COLO829 (cell line): ENCODE measurements at regions not wholly inside any gene's neighbourhood (a gene's known extent, or its start where the extent isn't known, plus 50 kb on each side); places are given as distances from the start of the nearest gene placed in this dataset.

Experiments used
- DNase-seq: peaks from one replicate; pipeline ENCODE4 v3.0.0; 2012; ENCODE audit warnings: low spot score

DNA sequence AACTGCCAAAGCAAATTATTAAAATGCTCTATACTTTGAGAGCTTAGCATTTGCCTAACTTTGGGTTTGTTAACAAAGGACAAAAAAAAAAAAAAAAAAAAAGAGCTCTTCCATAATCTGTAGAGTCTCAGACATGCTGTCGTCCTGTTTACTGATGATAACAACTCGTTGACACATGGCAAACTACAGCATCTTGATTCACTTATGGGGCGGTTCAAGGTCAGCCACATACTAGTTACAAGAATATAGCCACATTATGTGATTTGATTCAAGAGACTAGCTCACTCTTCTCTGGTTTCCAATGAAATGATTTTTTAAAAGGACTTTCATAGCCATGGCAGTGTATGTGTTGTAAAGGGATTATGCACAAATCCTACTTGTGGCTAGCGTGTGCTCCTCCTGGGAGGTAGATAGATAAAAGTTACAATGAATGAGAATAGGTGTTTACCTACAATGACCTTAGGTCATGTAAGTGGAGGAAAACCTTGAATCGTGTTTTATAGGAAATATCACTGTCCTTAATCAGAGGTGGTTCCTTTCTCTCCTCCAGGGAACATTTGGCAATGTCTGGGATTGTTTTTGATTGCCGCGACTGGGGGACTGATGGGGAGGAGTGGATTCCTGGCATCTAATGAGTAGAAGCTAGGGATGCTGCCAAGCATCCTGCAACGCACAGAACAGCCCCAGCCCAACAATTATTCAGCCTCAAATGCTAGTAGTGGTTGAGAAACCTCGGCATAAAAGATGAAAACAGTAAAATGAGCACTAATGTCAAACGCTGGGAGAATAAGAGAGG, 969.2 kb upstream of the SLC35B3 start:
- no peak for DNase-seq

DNA sequence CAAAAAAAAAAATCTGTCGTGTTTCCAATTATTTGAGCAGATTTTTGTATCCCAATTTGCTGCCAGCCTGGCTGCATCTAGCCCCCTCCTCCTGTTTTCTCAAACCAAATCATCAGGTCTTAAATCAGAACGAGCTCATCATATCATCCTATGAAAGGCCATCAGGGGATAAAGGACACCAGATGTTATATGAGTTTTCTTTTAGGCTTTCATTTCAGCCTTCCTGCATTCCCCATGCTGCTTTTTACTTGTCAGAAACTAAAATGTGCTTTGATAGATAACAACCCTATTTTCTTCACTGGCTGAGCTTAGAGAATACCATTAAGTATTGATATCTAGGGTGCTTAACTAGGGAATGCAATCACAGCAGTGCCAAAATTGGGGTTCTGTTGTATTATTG, 968.4 kb upstream of the SLC35B3 start:
- DNase-seq, result no peak

DNA sequence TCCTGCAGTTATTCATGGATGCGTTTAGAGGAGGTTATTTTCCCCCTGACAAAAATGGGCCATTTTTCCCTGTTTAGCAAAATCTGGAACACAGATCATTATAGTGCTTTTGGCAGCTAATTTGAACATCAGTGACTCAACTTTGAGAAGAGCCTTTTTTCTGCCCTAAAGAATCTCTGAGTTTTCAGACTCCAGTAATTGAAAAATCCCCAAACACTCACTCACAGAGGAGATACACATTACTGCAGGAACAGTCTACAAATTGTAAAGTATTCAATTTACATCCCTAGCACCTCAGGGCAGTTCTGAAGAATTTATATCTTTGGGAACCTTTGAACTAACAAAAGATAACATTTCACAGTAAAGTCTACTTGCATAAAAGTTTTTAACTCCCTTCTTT, 966.6 kb upstream of the SLC35B3 start:
- DNase-seq, result peak; percentile 26

DNA sequence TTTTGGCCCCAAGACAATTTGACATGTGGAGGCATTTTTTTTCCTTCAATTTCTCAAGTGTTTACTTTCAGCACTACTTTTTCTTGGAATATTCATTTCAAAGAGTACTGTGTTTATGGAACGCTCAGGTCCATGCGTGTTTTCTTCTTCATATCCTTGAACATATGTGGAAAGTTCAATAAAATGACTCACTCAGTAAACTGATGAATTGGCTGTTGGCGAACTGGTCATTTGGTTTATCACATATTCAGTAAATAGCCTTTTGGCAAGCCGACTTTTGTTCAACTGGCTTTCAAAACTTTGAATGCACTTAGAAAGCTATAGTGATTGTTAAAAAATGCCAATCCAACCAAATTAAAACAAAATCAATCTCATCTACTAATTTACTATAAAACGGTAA, 964.6 kb upstream of the SLC35B3 start:
- DNase-seq, result no peak

DNA sequence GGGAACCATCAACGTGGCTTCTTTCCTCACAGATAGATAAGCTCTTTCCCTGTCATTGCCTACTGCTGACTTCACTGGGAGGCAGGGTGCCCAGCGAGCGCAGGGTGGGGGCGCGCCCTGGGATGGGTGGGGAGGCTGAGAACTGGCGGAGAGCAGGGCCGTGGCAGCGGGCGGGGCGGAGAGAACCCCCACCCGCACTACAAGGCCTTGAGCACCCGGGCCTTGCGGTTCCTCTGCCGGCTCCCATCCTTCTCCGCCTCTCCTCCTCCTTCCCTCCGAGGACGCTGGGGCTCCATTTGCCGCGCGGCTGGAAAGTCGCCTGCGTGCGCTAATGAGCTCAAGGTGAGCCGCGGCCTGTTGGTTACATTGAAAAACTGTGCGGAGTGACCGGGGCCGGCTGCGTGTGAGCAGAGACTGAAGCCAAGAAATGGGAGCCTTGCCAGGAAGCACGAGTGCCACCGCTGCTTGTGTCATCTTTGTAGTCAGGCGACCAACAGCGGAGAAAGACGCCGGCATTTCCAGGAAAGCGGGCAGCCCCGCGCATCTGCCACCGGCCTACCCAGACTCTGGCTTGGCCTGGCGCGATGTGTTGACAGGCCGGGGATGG, 963.5 kb upstream of the SLC35B3 start:
- DNase-seq, result no peak

DNA sequence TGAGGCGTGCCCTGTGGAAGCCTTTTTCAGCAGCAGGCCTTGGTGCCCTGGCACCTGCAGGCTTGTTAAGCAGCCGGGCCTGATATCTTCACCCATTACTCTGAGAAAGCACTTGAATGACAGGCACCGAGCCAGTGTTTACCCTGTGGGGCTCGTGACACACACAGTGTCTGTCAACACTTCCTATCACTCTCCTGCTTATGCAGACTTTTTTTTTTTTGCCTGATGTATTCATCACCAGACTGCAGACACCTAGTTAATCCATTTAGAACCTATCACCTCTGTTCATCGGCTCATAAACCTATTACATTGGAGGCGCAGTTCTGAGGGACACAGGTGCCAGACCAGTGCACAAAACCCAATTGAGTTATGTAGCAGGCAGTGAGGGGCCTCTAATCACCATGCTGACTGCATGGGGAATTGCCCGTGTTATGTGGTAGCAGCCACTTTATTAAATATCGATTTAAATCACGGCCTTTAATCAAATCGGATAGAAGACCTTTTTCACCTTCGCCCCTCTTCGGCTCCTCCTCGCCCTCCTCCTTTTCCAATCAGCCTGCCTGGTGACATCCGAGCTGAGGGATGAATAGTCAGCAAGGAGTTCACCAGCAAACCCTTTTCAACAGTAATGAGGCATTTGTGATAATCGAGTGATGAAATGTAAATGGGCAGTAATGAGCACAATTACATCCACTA, 962.9 kb upstream of the SLC35B3 start:
- no peak for DNase-seq

DNA sequence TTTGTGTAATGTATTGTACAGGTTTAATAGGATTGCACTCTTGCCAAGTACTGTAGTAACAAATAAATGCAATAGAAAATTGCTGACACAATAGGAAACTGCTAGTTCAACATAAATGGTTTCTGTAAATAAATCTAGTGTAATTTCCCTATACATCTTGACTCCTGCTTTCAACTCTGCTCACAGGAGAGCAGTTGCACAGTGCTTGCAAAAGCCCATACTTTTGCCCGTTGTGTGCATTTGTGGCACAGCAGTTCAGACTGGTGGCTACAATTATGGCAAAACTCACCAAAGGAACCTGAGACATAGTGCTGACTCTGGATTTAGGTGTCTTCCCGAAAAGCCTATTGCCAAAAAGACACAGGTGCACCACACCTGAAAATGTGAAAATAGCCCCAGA, 953.3 kb upstream of the SLC35B3 start:
- no peak for DNase-seq

DNA sequence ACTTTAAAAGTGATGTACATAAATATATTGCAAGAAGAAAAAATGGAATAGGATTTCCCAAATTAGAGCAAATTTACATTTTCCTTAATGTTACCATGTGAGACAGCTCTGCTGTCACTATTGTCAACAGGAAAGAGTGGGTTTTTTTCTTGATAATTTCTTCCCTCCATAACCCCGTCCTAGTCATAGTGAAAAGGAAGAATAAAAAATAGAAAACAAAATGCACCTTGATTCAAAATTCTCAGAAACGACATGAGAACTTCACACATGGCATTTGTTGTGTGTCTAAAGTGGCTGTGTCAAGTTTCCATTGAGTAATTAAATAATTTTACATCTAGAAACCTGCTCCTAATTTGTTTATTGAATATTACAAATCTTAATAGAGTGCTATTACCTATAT, 945.2 kb upstream of the SLC35B3 start:
- no peak for DNase-seq

DNA sequence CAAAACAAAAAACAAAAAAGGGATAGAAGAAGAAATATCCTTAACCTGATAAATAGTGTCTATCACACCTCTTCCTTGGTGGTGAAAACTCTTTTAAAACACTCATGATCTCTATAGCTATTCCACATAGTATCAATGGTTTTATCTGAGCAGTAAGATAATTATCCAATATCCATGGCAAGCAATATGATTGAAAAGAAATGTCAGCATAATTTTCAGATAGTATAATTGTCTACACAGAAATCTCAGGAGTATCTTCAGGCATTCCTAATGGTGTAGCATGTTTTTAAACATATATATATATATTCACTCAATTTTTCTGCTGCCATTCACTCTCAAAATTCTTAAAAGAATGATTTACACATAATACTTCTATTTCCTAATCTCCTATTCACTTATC, 938.0 kb upstream of the SLC35B3 start:
- DNase-seq, result no peak

DNA sequence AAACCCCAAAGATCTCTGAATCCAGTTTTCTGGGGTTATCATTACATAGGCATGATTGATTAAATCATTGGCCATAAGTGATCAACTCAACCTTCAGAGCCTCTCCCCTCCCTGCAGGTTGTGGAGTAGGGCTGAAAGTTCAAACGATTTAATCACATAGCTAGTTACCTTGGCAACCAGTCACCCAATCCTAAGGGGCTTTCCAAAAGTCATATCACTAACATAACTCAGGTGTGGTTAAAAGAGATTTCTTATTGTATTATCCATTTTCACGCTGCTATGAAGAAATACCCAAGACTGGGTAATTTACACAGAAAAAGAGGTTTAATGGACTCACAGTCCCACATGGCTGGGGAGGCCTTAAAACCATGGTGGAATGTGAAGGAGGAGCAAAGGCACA, 935.1 kb upstream of the SLC35B3 start:
- no peak for DNase-seq

DNA sequence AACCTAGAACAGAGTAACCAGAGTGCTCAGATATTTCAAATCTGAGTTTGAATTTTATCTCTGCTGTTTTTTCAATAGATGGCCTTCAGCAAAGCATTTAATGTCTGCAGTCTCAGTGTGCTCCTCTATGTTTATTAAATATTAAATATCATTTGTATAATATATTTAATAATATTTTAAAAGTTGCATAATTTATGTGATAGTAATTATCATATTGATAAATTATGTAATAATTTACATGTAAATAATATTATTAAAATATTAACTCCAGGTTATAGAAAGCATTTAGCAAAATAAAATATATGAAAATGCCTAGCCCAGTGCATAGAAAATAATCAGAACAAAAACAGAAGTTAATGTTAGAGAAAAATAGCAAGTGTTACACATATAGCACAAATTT, 930.0 kb upstream of the SLC35B3 start:
- DNase-seq, result no peak

DNA sequence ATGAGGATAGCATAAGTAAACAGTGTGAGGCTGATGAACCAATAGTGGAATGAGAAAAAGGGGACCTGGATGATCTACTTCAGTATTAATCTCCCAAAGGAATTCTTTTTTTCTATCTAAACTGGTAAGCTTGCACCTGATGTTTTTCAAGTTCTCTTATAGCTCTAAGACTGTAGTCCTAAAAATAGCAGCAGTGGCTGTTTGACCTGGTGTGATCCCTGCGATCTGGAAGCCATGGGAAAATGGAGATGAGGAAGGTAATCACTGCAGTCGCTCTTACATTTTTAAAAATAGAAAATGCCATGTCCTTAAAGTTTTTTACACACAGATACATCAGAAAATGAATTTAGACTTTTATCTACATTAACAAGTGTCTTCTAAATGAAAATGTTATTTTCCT, 926.4 kb upstream of the SLC35B3 start:
- no peak for DNase-seq

DNA sequence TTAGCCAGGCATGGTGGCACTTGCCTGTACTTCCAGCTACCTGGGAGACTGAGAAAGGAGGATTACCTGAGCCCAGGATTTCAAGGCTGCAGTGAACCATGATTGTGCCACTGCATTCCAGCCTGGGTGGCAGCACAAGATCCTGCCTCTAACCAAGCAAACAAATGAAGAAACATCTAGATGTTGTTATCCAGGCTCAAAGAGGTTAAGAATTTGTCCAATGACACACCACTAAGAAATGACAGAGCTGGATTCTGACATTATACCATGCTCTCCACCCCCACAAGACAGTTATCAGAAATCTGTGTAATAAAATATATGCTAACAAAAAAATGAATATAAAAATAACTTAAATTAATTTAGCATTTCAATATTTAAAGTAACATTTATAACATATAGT, 925.5 kb upstream of the SLC35B3 start:
- no peak for DNase-seq

DNA sequence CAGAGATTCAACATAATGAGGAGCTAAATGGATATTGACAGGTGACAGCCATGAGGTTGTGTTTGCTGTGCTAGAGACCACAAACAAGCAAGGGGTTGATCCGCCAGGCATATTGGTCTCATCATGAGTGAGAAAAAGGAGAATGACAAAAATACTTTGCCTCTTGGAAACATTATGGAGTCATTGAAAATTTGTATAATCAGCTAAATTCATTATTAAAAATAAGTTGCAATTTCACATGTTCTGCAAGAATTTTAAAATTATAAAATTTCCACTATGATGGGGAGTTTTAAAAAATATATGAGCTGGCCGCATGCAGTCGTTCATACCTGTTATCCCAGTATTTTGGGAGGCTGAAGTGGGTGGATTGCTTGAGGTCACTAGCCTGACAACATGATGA, 912.3 kb upstream of the SLC35B3 start:
- no peak for DNase-seq

DNA sequence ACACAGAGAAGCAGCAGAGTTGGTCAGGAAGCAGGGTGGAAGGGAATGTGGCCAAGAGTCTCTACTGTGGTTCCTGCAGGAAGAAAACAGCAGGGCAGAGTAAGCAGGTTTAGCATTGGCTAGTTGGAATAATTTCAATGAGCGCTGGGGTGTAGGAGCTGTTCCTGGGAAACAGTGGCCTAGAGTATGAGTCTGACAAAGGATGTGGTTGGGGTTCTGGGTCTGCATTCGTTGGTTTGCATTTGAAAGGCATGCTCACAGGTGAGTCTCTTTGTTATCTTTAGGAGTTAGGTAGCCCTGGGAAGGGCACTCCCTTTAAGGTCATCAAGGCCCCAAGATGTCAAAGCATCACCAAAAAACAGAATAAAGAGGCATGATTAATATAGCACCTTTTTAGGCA, 911.6 kb upstream of the SLC35B3 start:
- DNase-seq, result no peak

DNA sequence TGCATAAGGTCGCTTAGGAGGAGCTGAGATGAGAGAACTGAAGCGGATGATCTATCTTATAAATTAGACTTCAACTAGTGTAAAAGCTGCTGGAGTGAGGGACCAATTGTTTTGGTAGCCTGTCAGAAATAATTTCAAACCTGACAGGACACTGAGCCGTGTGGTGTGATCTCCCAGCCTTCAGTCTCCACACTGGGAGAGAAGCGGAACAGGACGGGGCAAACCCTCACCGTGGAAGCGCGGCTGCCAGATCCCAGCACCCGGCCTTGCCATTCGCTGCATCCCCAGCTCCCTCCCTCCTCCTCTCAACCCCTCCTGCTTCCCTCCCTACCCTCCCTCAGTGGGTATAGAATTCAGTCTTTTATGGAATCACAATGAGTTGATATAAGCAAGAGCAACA, 900.1 kb upstream of the SLC35B3 start:
- DNase-seq, result no peak

DNA sequence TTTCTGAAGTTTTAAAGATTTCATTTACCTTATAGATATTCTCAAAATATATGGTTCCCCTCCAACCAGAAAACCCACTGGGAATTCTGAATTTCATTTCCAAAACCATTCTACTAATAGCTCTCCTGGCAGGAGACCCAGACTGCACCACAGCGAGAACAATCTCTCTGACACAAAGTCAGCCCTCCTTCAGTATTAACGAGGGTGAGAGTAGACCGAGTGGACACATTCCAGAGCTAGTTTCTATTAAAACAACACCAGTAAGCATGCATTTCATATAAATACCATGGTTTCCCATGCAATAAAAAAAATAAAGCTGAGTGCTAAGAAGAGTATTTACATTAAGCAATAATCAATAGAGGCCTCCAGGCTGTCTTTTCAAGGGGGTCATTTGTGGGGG, 899.6 kb upstream of the SLC35B3 start:
- no peak for DNase-seq

DNA sequence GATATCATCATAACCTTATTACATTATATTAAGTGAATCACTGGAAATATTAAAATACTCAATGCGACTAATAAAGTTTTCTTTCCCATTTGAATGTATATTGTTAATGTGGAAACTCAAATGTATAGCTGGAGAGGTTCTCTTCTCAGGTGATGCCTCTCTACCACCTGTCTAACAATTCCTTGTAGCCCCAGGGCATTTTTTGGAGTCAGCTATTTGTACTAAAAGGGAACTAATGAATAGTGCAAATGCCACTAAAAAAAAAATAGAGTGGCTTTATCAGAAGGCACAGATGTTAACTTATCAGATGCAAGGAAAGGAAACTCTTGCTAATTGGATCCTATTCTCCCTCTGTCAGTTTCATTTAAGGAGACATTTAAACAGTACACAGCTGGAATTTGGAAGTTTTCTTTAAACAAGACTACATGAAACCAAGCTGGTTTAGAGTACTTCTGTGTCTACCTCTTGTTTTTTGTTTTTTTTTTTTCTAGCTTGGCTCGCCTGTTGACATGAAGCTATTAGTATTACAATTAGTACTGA, 897.0 kb upstream of the SLC35B3 start:
- DNase-seq, result no peak

DNA sequence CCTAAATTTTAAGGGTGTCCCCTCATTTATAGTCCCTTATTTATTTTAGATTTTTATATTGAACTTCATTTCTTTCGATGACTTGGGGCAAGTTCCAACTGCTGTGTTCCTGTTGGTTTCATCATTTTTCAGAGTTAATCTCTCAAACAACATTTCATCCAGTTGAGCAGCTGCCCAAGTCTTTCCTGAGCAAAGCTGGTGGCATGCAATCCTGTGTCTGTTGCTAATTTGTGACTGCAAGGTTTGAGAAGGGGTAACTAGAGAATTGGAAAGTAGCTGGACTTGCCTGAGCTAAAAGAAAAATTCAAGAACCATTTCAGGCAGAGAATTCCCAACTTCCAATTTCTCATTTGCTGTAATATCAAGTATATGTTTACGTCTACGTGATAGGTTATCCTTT, 881.5 kb upstream of the SLC35B3 start:
- no peak for DNase-seq

DNA sequence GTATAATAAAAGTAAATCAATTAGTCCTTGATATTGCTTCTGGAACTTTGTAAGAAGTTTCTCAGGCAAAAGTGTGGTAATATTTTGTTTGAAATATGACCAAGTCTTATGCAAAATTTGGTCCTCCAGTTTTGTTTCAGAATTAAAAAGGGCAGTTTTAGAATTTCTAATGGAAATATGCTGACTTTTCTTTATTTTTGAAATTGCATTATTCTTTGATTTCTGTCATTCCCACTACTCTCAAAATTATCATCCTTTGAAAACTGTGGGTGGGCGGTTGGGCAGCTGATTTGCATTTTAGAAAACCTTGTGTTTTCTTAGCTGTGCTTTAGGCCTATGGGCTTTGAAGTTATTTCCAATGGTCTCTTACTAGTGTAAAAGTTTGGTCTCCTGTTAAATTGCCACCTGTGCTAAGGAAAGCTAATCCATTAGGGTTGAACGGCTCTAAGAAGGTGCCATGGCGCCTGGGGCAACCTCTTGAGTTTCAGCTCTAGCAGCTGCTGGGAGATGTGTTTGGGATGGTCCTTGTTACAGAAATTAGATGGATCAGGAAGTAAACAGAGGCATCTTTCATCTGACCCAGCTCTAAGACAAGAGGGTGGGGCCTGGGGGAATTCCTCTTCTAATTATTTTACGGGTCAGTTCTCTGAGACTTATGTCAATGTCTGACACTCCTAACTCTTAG, 880.8 kb upstream of the SLC35B3 start:
- DNase-seq, result no peak

DNA sequence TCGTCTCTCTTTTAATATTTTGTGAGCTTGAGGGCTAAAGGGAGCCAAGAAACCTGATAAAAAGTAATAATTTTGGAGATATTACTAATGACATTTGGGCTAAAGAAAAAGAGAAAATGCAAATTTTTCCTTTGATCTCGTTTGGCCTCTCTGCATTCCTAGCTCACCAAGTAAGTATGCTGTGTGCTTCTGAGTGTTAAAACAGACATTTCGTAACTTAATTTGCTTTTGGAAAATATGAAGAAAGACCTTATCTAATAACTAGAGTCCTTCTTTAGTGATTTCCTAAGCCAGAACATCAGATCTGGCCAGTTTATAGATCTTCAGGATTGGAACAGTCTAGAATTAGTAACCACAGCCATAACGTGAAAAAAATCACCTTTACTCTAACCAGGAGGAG, 872.9 kb upstream of the SLC35B3 start:
- no peak for DNase-seq

DNA sequence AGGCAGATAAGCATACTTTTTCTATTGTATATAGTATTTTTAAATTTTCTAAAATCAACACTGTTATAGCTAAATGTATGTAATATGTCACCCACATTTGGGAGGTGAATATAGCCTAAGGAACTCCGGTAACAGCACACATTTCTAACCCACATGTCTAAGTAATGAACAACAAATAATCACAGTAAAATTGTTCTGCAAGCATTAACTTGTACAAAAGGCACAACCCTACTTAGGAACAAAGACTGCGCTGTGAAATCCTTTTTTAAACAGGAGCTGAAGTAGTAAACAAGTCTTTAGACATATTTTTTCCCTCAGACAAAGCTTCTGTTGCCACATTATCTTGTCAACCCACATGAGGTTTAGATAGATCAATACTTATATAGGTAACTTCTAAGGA, 872.4 kb upstream of the SLC35B3 start:
- no peak for DNase-seq

DNA sequence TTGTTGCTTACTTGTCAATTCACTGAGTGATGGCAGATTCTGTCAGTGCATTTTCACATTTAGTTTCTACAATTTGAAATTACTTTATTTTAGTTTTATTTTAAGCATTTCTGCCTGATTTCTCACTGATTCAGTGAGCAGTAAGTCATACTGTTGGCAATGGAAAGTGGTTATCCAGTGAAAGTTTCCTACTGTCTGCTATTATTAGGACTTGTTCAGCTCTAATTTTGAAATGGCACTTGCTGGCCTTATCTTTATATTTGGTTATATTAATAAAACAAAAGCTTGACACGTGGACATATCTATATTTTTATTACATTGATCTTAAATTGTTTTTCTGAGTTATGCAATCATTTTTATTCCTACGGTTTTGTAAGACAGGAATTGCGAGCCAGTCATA, 871.8 kb upstream of the SLC35B3 start:
- DNase-seq, result no peak
